Ammon's horn (tissue), 1 donor: ENCODE measurements at regions not wholly inside any gene's neighbourhood (a gene's known extent, or its start where the extent isn't known, plus 50 kb on each side); places are given as distances from the start of the nearest gene placed in this dataset.
"Not testable (repeated sequence)": the region's sequence is repeated elsewhere in the genome, so short reads cannot be mapped to it uniquely, and the experiment has no call there.

ENCODE experiments used
- DNase-seq: peaks from one replicate; pipeline ENCODE4 v3.0.0-alpha.2; 2016; ENCODE audit warnings: low spot score

- no peak for DNase-seq
Measured at GRCh38 chr2:150371044-150371818, 116.2 kb downstream of the RND3 start.

GRCh38 chr2:150370561-150370960 lies 116.9 kb downstream of the RND3 start:
- DNase-seq = no peak

DNA sequence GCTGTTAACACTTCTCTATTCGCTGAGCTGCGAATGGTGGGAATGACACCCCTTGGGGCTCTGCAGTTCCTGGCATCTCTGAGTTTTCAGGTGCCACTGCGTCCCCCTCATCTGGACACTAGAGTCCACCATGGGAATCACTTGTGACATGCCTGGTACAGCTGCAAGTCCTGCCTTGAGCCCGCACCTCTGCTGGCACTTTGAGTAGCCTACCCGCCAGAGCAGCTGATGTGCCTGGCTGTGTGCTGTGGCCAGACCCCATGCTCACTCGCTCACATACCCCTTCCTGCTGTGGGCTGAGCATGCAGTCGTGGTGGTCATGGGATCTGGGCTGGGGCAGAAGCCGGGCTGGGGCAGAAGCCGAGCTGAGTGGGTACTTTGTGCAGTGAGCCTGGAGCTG lies 117.6 kb downstream of the RND3 start:
- no peak for DNase-seq

- DNase-seq = no peak
Measured at GRCh38 chr2:150358468-150358807, 129.0 kb downstream of the RND3 start.

DNA sequence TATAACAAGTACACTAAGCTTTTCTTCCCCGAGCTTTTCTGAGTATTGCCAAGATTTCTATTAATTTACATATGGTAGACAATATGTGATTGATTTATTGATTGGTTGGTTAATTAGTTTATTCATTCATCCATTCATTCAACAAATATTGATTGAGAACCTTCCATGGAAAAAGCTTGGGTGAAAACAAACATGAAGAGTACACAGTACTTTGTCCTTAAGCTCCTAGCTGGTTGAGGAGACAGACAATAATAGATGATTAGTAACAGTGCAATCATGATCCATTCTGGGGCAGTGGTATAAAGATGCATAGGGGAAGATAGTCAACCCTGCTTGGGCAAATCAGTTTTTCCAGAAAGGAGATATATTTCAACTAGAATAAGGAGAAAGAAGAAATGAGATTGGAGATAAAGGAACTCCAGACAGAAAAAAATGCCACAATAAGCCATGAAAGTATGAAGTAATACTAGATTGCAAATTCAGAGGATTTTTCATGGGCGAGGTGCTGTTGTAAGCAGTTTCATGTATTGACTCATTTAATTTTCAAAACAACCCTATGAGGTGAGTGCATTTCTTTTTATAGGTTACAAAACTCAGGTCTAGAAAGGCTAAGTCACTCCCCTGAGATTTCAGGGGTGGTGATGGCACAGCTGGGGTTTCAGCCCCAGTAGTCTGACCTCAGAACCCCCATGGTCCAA lies 129.5 kb downstream of the RND3 start:
- no peak for DNase-seq

GRCh38 chr2:150355440-150355839 lies 132.0 kb downstream of the RND3 start:
- DNase-seq = no peak

DNA sequence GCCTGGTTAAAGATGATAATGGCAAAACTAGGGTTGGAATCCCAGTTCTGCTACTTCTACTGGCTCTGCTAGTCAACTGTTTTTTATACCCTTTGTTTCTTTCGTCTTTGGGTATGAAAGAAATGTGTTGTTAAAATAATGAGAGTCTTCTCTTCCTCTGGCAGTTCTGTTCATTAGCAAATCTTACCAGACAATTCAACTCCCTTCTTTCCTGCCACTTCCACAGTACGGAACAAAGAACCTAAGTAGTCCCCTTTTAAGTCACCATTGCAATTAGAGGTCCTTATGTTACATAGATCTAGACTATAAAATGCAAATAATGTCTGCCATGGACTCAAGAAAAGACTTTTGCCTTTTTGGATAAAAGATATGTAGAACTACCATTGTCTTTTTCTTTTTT lies 134.1 kb downstream of the RND3 start:
- DNase-seq = no peak

DNA sequence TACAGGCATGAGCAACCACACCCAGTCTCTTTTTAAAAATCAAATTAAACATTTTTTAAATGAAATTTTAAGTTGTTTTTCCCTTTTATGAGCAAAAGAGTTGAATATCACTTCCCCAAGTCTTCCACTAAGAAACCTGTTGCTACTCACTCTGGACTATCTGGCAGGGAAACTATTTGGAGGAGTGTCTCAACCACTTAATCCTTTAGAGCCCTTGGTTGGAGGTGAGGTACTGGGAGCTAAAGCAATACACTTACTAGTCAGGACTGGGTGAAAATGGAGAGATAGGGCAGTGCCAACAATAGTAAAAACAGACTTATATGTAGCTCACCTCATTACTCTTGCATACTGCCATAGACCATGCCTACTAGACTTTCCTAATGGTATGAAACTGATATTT lies 135.5 kb downstream of the RND3 start:
- no peak for DNase-seq

DNA sequence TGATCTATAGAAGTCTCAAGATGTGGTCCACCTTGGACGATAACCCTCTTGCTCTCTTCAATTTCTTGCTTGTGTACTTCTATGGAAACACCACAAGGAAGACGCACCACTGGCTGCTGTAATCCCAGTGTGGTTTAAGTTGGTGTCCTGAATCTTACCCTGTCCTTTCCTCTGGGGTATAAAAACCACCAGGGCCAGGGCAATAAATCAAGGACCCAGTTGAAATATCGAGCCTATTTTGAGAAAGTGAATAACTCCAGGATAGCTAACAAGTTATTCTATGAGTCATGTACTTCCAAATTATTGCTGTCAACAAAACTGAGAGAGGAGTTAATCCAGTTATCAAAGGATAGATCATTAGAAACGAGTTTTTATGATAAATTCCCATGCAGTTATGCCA lies 137.0 kb downstream of the RND3 start:
- DNase-seq = no peak

DNA sequence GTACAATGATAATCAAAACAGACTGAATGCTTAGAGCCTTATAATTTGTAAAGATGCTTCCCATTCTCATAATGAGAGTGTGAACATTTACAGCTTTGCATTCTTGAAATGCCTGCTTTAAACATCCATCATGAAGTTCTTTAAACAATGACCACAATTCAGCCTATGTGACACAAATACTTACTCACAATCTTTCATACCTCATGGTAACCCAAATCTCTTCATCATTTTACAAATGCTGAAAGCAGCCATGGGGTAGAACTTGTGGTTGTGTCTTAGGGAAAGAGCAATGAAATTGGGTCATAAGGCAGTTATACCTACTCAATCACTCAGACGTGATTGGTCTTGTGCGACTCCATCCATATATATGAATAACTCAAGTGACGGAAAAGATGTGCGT lies 140.7 kb downstream of the RND3 start:
- DNase-seq = no peak

DNA sequence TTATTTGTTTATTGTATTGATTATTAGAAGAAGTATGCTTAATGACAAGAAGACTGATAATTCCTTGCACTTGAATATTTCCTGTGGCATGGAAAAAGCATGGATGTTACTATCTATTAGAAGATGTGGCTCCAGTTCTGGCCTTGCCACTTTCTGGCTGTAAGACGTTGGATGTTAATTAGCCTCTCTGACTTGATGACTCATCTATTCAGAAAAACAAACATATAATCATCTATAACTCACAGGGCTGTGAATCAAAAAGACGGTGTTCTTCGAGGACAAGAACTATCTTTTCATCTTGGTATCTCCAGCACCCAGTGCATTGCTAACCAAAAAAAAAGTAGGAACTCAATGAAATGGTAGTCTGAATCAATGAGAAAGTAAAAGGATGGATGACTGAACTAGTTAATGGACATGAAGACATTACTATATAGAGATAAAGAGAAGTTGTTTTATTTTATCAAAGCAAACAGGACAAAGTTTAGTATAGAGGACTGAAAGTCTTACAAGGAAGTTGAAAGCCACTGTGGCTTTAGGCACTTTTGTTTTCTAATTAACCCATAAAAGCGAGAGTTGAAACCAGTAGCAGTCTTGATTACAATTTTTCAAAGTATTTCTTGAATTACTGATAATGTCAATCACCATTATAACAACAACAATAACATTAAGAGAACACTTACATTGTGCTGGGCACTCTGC lies 145.3 kb downstream of the RND3 start:
- DNase-seq = no peak

- DNase-seq = peak; percentile 15
Measured at GRCh38 chr2:150339951-150340350, 147.5 kb downstream of the RND3 start.

DNA sequence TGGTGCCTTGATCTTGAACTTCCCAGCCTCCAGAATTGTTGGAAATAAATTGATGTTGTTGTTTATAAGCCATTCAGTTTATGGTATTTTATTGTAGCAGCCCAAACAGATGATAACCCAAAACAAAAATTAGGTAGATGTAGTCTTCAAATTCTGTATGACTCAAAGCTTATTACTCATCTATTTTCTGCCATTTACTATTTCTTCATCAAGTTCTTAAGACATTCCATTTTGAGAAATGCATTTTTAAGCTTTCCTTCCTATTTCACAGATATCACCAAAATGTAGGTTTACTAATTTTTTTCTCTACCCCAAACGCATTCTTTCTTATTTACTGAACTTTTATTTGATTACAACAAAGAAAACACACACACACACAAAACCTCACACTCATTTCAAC lies 148.2 kb downstream of the RND3 start:
- no peak for DNase-seq

DNA sequence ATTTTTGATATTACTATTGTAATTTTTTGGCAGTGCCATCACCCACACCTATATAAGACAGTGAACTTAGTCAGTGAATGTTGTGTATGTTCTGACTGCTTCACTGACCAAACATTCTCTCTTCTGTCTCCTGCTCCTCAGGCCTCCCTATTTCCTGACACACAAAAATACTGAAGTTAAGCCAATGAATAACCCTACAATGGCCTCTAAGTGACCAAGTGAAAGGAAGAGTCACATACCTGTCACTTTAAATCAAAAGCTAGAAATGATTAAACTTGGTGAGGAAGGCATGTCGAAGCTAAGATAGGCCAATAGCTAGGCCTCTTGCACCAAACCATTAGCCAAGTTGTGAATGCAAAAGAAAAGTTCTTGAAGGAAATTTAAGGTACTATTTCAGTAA lies 151.9 kb downstream of the RND3 start:
- DNase-seq = no peak

GRCh38 chr2:150332383-150332782 lies 155.1 kb downstream of the RND3 start:
- no peak for DNase-seq

DNA sequence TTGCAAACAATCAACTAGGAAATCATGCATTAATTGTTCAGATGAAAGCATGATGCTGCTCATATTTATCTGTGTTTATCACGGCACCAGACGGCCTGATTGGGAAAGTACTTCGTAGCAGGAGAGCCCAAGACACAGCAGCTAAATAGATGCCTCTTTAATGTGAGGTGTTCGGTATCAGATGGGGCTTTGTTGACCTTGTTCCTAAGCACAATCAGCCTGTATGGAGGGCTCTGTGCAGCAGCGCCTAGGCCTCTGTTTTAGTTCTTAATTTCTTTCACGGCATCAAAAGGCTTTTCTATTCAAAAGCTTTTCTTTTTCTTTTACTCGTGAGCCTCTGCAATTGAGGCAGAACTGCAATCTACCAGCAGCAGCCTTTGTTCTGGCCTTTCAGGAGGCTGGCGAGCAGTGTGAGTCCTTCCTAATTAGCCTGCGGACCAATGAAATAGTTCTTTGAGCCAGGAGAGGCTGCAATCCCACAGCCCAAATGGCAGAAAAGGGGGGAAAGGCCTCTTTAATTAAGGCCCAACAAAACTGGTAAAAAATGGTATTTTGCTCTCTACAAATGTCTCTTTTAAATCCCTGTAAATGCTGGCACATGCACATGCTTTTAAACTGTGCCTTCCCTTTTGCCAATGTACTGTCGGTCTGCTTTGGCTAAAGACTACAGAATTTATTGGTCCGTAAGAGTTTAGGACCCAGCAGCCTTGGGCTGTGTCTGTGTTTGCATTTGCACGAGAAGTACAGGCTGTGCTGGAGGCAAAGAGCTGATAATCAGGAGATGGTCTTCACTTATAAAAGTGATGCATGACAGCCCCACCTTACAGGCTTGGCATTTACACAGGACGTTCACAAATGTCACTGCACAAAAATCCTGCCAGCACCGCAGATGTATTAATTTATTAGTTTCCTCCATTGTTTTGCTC lies 159.6 kb downstream of the RND3 start:
- DNase-seq = peak; percentile 59

GRCh38 chr2:150325656-150326314 lies 161.7 kb downstream of the RND3 start:
- DNase-seq = no peak

- not testable (repeated sequence) for DNase-seq
Measured at GRCh38 chr2:150323071-150323470, 164.4 kb downstream of the RND3 start.

GRCh38 chr2:150320608-150321007 lies 166.9 kb downstream of the RND3 start:
- no peak for DNase-seq

GRCh38 chr2:150319658-150320555 lies 167.6 kb downstream of the RND3 start:
- DNase-seq = no peak

- DNase-seq = no peak
Measured at GRCh38 chr2:150319085-150319484, 168.4 kb downstream of the RND3 start.
